CD4-positive, alpha-beta T cell treated with Interleukin-2 at 100 ng/mL for 4 hours (primary cell): ENCODE measurements at regions not wholly inside any gene's neighbourhood (a gene's known extent, or its start where the extent isn't known, plus 50 kb on each side); places are given as distances from the start of the nearest gene placed in this dataset.

Experiments
- DNase-seq: peaks from one replicate; pipeline ENCODE4 v3.0.0-alpha.2; 2020; ENCODE audit warnings: low spot score

DNA sequence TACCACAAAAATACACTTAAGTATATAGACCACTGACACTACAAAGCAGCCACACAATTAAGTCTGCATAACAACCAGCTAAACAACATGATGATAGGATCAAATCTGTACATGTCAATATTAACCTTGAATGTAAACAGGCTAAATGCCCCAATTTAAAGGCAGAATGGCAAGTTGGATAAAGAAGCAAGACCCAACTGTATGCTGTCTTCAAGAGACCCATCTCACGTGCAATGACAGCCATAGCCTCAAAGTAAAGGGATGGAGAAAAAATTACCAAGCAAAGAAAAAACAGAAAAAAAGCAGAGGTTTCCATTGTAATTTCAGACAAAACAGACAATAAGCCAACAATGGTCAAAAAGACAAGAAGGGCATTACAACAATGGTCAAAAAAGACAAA, 77.3 kb upstream of the APC start:
- DNase-seq, result no peak

DNA sequence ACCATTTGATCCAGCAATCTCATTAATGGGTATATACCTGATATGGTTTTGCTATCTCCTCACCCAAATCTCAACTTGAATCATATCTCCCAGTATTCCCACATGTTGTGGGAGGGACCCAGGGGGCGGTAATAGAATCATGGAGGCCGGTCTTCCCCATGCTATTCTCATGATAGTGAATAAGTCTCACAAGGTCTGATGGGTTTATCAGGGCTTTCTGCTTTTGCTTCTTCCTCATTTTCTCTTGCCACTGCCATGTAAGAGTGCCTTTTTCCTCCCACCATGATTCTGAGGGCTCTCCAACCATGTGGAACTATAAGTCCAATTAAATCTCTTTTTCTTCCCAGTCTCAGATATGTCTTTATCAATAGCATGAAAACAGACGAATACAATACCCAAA, 74.5 kb upstream of the APC start:
- no peak for DNase-seq

DNA sequence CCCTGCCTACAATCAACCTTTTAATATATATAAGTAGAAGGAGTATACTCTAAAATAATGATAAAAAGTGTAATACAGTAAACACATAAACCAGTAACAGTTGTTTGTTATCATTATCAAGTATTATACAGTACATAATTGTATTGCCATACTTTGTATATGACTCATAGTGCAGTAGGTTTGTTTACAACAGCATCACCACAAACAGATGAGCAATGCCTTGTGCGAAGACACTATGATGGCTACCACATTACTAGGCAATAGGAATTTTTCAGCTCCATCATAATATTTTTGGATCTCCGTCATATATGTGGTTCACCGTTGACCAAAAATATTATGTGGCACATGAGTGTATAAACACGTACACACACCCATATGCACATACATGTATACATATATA, 69.7 kb upstream of the APC start:
- DNase-seq, result no peak

DNA sequence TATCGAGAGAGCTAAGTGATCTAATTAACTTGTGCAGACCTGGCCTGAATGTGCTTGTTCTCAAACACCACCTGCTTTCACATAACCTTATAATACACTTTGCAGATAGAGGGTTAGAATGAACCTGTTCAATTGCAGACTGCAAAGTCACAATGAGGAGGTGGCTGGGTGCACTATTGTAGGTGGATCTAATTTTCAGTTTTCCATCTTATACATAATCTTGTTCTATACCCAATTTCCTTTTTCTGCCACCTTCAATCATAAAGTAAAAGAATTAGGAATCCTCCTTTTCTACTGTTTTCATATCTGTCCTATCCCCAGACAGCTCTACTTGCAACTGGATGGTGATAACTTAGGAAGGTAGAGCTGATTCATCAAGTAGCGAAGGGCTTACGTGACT, 68.8 kb upstream of the APC start:
- DNase-seq, result no peak

DNA sequence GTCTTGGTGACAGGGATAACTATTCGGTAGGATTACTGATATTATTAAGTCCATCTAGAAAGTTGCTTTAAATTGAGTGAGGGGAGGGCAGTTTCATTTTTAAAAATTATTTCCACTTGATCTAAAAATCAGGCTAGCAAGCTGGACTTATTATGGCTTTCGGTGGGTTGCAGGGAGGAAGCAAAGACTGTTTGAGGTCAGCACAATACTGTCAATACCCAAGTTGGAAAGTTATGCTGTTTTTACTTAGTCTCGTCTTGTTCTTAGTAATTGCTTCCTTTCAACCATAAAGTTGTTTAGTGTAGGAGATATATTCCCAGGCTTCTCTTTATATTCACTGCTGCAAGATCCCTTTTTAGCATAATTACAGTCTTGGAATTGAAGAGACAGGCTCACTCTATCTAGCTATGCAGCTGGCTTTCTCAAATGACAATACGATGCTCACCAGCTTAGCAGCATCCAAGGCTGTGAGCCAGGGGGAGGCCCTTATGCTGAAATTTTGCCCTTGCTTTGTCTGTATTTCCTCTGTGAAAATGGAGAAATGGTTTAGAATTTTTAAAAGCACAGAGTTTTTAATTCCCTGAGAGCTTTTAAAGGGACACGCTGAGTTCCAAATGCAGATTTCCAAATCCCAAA, 68.2 kb upstream of the APC start:
- DNase-seq, result no peak

DNA sequence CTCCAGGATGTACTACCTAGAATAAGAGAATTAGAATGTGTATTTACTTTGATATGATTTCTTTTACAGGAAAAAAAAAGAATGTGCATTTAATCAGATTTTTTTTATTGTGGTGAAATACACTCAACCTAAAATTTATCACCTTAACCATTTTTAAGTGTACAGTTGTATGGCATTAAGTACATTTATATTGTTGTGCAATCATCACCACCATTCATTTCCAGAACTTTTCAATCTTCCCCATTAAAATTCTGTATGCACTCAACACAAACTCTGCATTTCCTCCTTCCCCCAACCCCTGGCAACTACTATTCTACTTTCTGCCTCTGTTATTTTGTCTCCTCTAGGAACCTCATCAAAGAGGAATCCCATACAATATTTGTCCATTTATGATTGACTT, 66.0 kb upstream of the APC start:
- DNase-seq, result no peak

DNA sequence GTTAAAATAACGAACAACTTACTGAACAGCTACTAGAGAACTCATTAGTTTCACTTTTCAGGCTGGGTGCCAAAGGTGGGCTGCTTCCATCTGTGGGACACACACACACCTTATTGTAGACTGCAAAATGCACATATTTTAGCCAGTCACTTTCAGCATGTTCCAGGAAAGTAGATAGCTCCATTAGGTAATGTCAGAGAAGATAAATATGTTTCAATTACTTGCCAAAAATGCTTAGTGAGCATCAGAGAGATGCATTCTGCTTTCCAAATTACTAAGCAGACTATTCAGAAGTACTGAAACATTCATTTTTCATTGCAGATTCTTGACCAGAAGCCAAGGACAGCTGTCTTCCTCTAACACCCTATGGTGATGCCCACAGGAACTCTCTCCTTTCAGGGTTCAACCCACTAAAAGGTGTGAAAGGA, 56.2 kb upstream of the APC start:
- DNase-seq, result no peak

DNA sequence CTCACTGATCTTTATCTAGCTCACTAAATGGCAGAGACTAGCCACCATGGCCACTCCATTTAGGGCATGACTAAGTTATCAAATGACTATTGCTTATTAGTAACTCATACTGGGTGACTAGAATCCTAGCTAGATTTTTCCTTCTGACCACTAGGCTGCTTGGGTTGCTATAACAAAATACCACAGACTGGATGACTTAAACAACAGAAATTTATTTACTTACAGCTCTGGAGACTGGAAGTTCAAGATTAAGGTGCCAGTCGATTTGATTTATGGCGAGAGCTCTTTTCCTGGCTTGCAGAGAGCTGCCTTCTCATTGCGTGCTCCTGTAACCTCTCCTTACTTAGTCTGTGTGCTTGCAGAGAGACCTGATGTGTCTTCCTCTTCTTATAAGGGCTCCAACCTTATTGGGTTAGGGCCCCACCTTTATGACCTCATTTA, 55.0 kb upstream of the APC start:
- DNase-seq, result no peak

DNA sequence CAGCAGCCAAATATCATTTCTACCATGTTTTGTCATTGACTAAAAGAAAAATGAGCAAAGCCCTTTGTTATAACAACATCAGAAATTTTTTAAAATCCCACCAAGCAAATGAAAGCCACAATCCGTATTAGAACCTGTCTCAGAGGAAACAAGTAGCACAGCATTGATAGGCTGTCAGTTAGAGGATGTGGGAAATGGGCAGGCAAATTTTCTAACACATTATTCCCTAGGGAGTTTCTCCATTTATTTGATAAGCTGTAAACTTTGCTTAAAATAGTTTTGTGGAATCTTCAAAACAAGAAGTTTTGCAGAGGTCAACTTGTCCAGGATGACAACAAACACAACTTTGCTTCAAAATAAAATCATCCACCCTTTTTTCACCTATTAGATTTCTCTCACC, 53.6 kb upstream of the APC start:
- DNase-seq, result no peak

DNA sequence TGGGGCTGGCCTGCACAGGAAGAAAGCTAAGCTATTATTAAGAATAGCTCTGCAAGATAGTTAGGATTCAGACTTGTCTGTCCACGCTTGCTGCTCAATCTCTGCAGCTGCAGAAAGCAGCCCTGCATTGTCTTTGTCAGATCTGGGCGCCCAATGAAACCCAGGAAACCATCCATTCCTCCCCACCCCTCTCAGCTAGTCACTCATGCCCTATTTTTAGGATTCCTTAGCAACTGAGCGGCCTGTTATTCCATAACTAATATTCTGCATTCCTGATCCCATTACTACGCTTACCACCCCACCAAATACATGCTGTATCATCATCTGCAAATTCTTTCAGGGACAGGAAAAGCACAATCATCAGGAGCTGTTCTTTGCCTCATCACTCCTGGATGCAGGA, 52.9 kb upstream of the APC start:
- DNase-seq, result no peak

DNA sequence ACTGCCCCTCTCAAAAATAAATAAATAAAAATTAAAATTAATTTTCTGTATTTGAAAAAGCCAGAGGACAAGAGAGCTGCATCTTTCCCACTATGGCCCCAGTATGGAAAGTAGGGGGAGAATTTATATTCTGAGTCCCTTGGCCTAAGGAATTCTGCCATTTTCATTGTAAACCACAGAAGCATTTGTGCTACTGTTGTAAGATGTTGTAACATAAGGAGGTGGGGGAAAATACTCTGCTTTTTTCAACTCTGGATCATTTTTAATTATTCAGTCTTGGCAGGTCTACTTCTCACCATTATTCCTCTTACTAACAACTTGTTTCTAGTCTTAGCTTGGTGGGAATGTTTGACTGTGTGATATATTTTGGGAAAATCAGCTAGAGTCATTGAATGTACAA, 52.3 kb upstream of the APC start:
- DNase-seq, result no peak

DNA sequence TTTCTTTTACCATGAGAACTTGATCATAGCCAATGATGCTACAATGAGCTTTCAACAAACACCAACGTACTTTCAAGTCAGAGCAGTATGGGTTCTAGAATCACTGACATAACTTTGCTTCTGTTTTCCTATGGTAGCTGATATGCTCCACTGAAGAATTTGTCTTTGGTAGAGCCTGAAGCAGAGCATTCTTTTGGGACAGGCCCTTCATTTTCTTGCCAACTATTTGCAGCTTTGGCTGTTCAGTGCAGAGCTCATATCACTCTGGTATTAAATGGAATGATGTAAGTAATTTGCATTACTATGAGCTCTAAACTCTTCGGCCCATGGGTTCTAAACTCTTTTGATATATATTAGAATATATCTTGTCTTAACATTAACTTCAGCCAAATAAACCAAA, 51.8 kb upstream of the APC start:
- no peak for DNase-seq

DNA sequence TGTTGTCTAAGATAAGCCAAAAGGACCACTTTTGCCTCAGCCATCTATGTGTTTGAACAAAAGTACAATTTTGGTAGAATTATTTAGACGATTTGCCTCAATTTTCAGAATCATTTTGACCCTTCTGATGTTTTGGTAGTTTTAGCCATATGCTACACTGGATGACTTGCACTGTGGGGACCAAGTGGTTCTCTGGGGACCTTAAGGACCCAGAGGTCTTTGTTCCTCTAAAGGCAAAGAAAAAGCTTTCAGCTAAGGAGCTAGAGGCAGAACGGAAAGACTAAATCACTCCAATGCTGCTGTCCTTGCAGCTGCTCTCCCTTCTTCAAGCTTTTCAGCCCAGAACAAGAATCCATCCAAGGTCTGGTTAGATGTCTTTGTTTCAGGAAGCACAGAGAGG, 51.0 kb upstream of the APC start:
- DNase-seq, result no peak

DNA sequence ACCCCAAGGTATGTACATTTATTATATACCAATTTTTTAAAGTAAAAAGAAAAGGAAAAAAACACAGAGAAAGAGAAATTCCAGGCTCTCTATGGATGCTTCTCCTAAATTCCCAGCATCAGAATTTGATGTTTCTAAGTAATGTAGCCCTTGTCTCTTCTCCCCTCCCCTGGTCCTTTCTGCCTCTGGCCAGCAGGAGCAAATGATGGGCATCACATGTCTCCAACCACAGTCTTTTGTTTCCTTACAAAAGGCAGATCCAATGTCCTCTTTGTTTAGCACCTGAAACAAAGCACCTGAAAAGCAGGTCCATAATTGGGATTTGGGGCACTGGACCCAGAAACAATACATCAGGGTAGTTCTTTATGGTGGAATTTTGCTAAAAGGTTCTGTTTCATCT, 50.4 kb upstream of the APC start:
- no peak for DNase-seq
